ENCODE measurements at regions not wholly inside any gene's neighbourhood (a gene's known extent, or its start where the extent isn't known, plus 50 kb on each side); places are given as distances from the start of the nearest gene placed in this dataset.

DNA sequence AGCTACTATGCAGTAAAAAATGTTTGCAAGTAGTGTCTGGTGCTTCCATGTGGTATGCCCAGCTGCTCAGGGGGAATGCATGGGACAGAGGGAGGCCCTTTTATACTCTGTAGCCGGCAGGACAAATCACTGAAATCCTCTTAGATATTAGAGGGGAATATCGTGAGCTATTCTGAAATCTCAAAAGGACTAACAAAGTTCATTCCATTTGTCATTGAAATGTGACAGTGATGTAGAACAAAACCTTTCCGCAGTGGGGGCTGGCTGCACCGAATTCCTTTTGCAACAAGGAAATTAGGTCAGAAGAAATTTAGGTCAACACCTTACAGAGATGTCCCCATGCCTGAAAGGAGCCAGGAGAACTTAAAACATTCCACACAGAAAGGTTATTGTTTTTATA lies 72.4 kb upstream of the MEF2C start:
- no peaks in the 10 kb centered on the region for H3K9me3 ChIP-seq
- WGBS (ENCODE audit: insufficient coverage, low coverage, low lambda C conversion rate, missing lambda C conversion rate), result 62% methylated on average over 4 of the region's 4 CpGs
- H3K4me3 ChIP-seq, result no peak overlapping the region
- H3K36me3 ChIP-seq, result no peaks in the 10 kb centered on the region
- intact Hi-C loops (cut with DNase I), result no loop called here
- no peak for ATAC-seq
- H3K4me1 ChIP-seq, result no peaks in the 10 kb centered on the region
- H3K27ac ChIP-seq, result no peak overlapping the region
- no peaks in the 10 kb centered on the region for H3K27me3 ChIP-seq
- TF ChIP-seq, protein P1, sequence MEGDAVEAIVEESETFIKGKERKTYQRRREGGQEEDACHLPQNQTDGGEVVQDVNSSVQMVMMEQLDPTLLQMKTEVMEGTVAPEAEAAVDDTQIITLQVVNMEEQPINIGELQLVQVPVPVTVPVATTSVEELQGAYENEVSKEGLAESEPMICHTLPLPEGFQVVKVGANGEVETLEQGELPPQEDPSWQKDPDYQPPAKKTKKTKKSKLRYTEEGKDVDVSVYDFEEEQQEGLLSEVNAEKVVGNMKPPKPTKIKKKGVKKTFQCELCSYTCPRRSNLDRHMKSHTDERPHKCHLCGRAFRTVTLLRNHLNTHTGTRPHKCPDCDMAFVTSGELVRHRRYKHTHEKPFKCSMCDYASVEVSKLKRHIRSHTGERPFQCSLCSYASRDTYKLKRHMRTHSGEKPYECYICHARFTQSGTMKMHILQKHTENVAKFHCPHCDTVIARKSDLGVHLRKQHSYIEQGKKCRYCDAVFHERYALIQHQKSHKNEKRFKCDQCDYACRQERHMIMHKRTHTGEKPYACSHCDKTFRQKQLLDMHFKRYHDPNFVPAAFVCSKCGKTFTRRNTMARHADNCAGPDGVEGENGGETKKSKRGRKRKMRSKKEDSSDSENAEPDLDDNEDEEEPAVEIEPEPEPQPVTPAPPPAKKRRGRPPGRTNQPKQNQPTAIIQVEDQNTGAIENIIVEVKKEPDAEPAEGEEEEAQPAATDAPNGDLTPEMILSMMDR (IDR thresholded peaks at IDR 0.05), result no peak
- TF ChIP-seq POLR2A (IDR thresholded peaks at IDR 0.05), result no peak
- no peak for DNase-seq

DNA sequence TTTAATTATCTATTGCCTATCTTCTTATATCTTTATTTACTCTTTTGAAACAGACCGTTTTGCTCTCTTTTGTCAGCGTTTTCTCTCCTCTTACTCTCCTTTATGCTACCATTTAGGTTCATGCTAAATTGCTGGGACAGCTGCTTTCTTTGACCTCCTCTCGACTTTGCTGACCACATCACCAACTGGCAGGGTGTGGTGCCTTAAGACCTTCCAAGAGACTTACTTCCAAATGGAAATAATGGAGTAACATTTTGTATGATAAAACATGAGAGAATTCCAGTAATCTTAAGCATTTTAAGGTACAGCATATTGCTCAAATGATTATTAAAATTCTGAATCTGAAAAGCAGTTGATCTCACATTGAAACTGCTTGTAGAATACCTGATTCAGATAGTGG lies 71.5 kb upstream of the MEF2C start:
- Histone ChIP-seq H3K9me3 (no peaks in the 10 kb centered on the region), H3K27ac (no peak overlapping the region), H3K4me3 (no peak overlapping the region), H3K4me1 (no peaks in the 10 kb centered on the region), H3K36me3 (no peaks in the 10 kb centered on the region), H3K27me3 (no peaks in the 10 kb centered on the region)
- ATAC-seq (no peak), DNase-seq (no peak)
- TF ChIP-seq, protein P1 (IDR thresholded peaks at IDR 0.05), result no peak
- TF ChIP-seq POLR2A (IDR thresholded peaks at IDR 0.05), result no peak
- WGBS (ENCODE audit: insufficient coverage, low coverage, low lambda C conversion rate, missing lambda C conversion rate), result 49% methylated on average over 3 of the region's 3 CpGs
- intact Hi-C loops (cut with DNase I), result no loop called here

DNA sequence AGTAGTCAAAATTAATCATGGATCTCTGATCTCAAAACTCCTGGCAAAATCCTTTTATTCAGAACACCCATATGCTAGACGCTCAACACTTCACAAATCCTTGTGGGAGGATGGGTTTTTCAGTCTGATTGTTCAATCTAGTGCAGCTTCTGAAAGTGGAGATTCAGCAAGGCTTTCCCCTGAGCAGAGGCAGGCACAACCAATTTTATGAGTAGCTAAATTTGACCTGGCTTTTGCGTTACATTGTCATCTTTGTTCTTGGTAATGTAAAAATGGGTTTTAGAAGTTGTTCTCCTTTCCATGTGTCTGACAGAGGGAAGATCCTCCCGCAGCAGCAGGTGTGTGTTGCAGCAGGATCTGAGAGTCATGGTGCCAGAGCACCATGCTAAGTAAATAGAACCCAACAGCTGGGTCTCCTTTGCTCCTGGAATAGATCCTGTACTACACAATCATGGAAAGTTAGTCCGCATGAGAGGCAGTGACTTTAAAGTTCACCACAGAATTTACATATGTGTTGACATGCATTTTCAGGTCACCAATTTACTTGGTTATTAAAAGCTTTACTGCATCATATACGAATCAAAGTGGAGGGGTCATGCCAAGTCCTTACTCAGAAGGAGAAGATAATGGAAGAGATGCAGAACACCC lies 70.1 kb upstream of the MEF2C start:
- TF ChIP-seq POLR2A (IDR thresholded peaks at IDR 0.05), result no peak
- TF ChIP-seq, protein P1 (IDR thresholded peaks at IDR 0.05), result no peak
- Histone ChIP-seq H3K27ac (no peak overlapping the region), H3K4me1 (no peaks in the 10 kb centered on the region), H3K4me3 (no peak overlapping the region), H3K36me3 (no peaks in the 10 kb centered on the region), H3K27me3 (no peaks in the 10 kb centered on the region), H3K9me3 (no peaks in the 10 kb centered on the region)
- DNase-seq, result no peak
- 51% methylated on average over 5 of the region's 5 CpGs for WGBS (ENCODE audit: insufficient coverage, low coverage, low lambda C conversion rate, missing lambda C conversion rate)
- ATAC-seq, result no peak
- intact Hi-C loops (cut with DNase I), result no loop called here

DNA sequence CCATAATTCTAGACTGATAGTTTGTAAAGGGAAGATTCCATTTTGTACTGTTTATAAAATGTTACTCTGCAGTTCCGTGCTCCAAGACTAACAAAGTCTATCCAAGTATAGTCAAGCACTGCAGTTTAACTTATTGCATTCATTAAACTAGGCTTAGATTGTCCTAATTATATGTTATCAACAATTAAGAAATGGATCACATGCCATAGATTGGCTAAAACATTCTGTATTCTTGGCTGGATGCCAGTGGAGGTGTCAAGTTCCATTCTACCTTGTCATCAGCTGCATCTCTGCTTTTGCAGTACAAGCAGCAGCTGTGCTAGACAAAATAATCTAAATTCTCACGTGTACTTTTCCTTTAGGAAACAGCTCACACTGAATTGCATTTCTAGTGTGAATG lies 69.4 kb upstream of the MEF2C start:
- DNase-seq (no peak), ATAC-seq (no peak)
- no peak overlapping the region for H3K27ac ChIP-seq
- no peaks in the 10 kb centered on the region for H3K27me3 ChIP-seq
- H3K4me3 ChIP-seq, result no peak overlapping the region
- 59% methylated on average over 2 of the region's 2 CpGs for WGBS (ENCODE audit: insufficient coverage, low coverage, low lambda C conversion rate, missing lambda C conversion rate)
- intact Hi-C loops (cut with DNase I), result no loop called here
- TF ChIP-seq, protein P1 (IDR thresholded peaks at IDR 0.05), result no peak
- no peak for TF ChIP-seq POLR2A (IDR thresholded peaks at IDR 0.05)
- H3K36me3 ChIP-seq, result no peaks in the 10 kb centered on the region
- H3K9me3 ChIP-seq, result no peaks in the 10 kb centered on the region
- H3K4me1 ChIP-seq, result no peaks in the 10 kb centered on the region

DNA sequence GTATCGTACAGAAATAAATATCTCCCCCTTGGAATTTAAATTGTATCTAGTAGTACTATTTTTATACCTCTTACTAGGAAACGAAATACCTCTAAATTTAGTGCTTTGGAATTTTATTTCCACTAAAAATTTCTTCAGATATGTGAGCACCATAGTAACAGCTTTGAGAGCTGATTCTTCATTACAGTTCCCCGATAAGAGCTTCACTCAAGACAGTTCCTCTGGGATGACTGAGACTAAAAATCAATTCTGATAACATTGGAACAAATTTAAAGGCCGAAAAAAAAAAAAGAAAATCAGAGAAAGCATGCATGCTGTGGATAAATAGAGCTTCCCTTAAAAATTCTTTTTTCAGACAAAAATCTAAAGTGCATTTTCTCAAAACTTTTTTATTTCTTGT lies 68.5 kb upstream of the MEF2C start:
- no peaks in the 10 kb centered on the region for H3K36me3 ChIP-seq
- intact Hi-C loops (cut with DNase I), result no loop called here
- ATAC-seq, result no peak
- WGBS (ENCODE audit: insufficient coverage, low coverage, low lambda C conversion rate, missing lambda C conversion rate), result 49% methylated on average over 4 of the region's 4 CpGs
- no peaks in the 10 kb centered on the region for H3K9me3 ChIP-seq
- no peak for DNase-seq
- H3K27ac ChIP-seq, result no peak overlapping the region
- no peak for TF ChIP-seq POLR2A (IDR thresholded peaks at IDR 0.05)
- TF ChIP-seq, protein P1 (IDR thresholded peaks at IDR 0.05), result no peak
- H3K27me3 ChIP-seq, result no peaks in the 10 kb centered on the region
- no peaks in the 10 kb centered on the region for H3K4me1 ChIP-seq
- no peak overlapping the region for H3K4me3 ChIP-seq
